ENCODE measurements at regions not wholly inside any gene's neighbourhood (a gene's known extent, or its start where the extent isn't known, plus 50 kb on each side); places are given as distances from the start of the nearest gene placed in this dataset.

DNA sequence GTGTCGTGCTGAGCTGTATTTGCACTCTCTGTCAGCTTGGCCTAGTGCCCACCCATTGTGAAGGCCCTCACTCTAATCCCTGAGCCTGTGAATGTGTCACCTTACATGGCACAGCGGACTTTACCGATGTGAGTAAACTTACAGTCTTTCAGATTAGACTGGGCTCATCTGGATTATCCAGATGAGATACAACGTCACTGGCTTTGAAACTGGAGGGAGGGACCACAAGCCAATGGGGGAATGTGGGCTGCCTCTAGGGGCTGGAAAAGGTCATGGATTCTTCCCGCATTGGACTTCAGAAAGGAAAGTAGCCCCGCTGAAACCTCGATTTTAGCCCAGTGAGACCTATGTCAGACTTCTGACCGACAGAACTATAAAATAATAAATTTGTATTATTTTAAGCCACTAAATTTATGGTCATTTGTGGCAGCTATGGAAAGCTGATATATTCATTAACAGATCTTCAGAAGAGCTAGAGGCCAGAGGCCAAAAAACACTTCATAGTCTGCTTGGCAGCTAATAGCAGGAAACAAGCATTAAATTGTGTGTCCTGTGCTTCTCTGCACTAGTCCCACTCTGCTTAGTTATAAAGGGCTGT, 139.0 kb upstream of the GAS1 start:
- no peak for TF ChIP-seq POLR2A (IDR thresholded peaks at IDR 0.05)
- TF ChIP-seq, protein P1, sequence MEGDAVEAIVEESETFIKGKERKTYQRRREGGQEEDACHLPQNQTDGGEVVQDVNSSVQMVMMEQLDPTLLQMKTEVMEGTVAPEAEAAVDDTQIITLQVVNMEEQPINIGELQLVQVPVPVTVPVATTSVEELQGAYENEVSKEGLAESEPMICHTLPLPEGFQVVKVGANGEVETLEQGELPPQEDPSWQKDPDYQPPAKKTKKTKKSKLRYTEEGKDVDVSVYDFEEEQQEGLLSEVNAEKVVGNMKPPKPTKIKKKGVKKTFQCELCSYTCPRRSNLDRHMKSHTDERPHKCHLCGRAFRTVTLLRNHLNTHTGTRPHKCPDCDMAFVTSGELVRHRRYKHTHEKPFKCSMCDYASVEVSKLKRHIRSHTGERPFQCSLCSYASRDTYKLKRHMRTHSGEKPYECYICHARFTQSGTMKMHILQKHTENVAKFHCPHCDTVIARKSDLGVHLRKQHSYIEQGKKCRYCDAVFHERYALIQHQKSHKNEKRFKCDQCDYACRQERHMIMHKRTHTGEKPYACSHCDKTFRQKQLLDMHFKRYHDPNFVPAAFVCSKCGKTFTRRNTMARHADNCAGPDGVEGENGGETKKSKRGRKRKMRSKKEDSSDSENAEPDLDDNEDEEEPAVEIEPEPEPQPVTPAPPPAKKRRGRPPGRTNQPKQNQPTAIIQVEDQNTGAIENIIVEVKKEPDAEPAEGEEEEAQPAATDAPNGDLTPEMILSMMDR (IDR thresholded peaks at IDR 0.05) = no peak
- TF ChIP-seq POLR2AphosphoS5 (IDR thresholded peaks at IDR 0.05; ENCODE audit: insufficient read depth in 1 of 2, low read depth in 1 of 2) = no peak

Data from vagina (tissue), 2 donors.